IPS DF 6.9 (cell line): ENCODE measurements at regions not wholly inside any gene's neighbourhood (a gene's known extent, or its start where the extent isn't known, plus 50 kb on each side); places are given as distances from the start of the nearest gene placed in this dataset.

Experiments used
- DNase-seq: peaks from one replicate; pipeline ENCODE4 v3.0.0-alpha.2; 2013; ENCODE audit warnings: low read depth, low spot score
- H3K27ac ChIP-seq: one replicate; pipeline ENCODE4 v1.5.1; 2013; ENCODE audit warnings: low read length, control low read depth
- H3K27me3 ChIP-seq: 2 replicates; pipeline ENCODE4 v1.6.1; 2013; ENCODE audit warnings: mild to moderate bottlenecking, low read length; ENCODE audit not compliant: control insufficient read depth, insufficient read depth
- H3K36me3 ChIP-seq: 2 replicates; pipeline ENCODE4 v1.6.1; 2013; ENCODE audit warnings: low read length; ENCODE audit not compliant: control insufficient read depth, insufficient read depth
- H3K4me1 ChIP-seq: 2 replicates; pipeline ENCODE4 v1.6.1; 2013; ENCODE audit warnings: low read length; ENCODE audit not compliant: control insufficient read depth, insufficient read depth
- H3K4me3 ChIP-seq: 2 replicates; pipeline ENCODE4 v1.5.1; 2013; ENCODE audit warnings: mild to moderate bottlenecking, low read length
- H3K9me3 ChIP-seq: 2 replicates; pipeline ENCODE4 v1.6.1; 2013; ENCODE audit warnings: low read length, inconsistent platforms; ENCODE audit not compliant: control insufficient read depth, insufficient read depth
- WGBS: extraction: QIAGEN DNeasy Blood & Tissue Kit; methylation state at CpG from one replicate; pipeline ENCODE4 v1.1.7; 2013; ENCODE audit warnings: mixed read lengths, missing lambda C conversion rate; ENCODE audit not compliant: insufficient read length, insufficient coverage; 5-methylcytosine and 5-hydroxymethylcytosine counted together

GRCh38 chr7:131621652-131622051 is 65.2 kb upstream of the PODXL start:
- no peak for DNase-seq
- no CpG with 5 or more reads among the region's 2 CpGs for WGBS
- peaks cover 7% of the 10 kb centered on the region for H3K4me1 ChIP-seq
- no peak overlapping the region for H3K27ac ChIP-seq
- H3K4me3 ChIP-seq: no peak overlapping the region
- H3K9me3 ChIP-seq: no peaks in the 10 kb centered on the region
- H3K36me3 ChIP-seq: no peaks in the 10 kb centered on the region
- H3K27me3 ChIP-seq: no peaks in the 10 kb centered on the region

- H3K9me3 ChIP-seq: no peaks in the 10 kb centered on the region
- no peak overlapping the region for H3K27ac ChIP-seq
- no peak overlapping the region for H3K4me3 ChIP-seq
- no peaks in the 10 kb centered on the region for H3K36me3 ChIP-seq
- H3K4me1 ChIP-seq: peaks cover 5% of the 10 kb centered on the region
- no peak for DNase-seq
- 100% methylated on average over 2 of the region's 8 CpGs for WGBS
- H3K27me3 ChIP-seq: no peaks in the 10 kb centered on the region
Measured at GRCh38 chr7:131620673-131621609, 64.5 kb upstream of the PODXL start.

- peaks cover 5% of the 10 kb centered on the region for H3K4me1 ChIP-seq
- WGBS: no CpG with 5 or more reads among the region's 10 CpGs
- H3K4me3 ChIP-seq: no peak overlapping the region
- H3K9me3 ChIP-seq: no peaks in the 10 kb centered on the region
- no peaks in the 10 kb centered on the region for H3K27me3 ChIP-seq
- no peaks in the 10 kb centered on the region for H3K36me3 ChIP-seq
- no peak for DNase-seq
- no peak overlapping the region for H3K27ac ChIP-seq
Measured at GRCh38 chr7:131619336-131620305, 63.2 kb upstream of the PODXL start.

DNA sequence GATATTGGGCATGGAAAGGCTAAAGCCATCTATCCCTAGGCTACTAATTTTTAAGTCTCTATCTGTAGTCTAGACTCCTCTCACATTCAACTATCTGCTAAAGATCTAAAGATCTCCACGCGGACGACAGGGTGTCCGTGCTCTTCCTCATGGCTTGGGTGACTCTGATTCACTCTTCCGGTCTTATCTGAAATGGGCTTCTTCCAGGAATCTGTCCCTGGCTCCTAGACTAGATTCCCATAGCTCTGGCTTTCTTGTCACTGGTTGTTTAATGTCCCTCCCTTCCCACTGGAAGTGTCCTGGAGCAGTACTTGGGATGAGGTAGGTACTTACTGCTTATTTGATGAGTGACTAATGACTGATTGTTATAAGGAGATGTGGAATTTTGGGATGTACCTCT is 62.0 kb upstream of the PODXL start:
- no peaks in the 10 kb centered on the region for H3K9me3 ChIP-seq
- H3K27me3 ChIP-seq: no peaks in the 10 kb centered on the region
- no peak for DNase-seq
- H3K36me3 ChIP-seq: no peaks in the 10 kb centered on the region
- H3K27ac ChIP-seq: no peak overlapping the region
- H3K4me3 ChIP-seq: no peak overlapping the region
- peaks cover 5% of the 10 kb centered on the region for H3K4me1 ChIP-seq
- WGBS: no CpG with 5 or more reads among the region's 5 CpGs

DNA sequence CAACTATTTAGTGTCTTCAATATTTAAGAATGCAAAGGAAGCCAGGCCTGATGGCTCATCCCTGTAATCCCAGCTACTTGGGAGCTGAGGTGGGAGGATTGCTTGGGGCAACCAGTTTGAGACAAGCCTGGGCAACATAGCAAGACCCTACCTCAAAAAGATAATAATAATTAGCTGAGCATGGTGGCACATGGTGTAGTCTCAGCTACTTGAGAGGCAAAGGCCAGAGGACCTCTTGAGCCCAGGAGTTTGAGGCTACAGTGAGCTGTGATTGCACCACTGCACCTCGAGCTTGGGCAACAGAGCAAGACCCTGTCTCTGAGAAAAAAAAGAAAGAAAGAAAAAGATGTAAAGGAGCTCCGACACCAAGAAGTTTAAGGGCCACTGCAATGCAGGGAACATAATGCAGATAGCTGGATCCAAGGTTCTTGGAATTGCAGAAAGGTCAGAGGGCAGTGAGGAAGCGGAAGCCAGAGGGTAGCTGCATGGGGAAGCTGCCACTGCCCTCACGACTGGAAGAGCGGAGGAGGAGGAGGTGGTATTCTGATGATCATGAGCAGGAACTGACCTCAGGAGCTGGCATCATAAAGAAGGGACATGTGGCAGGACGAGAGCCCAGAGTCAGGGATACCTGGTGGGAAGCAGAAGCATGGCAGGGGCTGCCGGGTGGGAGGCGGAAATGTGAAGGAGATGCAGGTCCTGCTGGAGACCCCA is 60.2 kb upstream of the PODXL start:
- WGBS: no CpG with 5 or more reads among the region's 8 CpGs

GRCh38 chr7:131613909-131614308 is 57.5 kb upstream of the PODXL start:
- no CpG with 5 or more reads among the region's 7 CpGs for WGBS
- H3K36me3 ChIP-seq: no peaks in the 10 kb centered on the region
- no peak overlapping the region for H3K27ac ChIP-seq
- H3K4me1 ChIP-seq: no peaks in the 10 kb centered on the region
- DNase-seq: no peak
- no peaks in the 10 kb centered on the region for H3K9me3 ChIP-seq
- H3K4me3 ChIP-seq: no peak overlapping the region
- H3K27me3 ChIP-seq: no peaks in the 10 kb centered on the region

More for the DNA sequence above, 60.2 kb upstream of the PODXL start:
- Histone ChIP-seq H3K27ac (no peak overlapping the region), H3K9me3 (no peaks in the 10 kb centered on the region), H3K4me3 (no peak overlapping the region), H3K36me3 (no peaks in the 10 kb centered on the region), H3K4me1 (peaks cover 5% of the 10 kb centered on the region), H3K27me3 (no peaks in the 10 kb centered on the region)
- DNase-seq: no peak

DNA sequence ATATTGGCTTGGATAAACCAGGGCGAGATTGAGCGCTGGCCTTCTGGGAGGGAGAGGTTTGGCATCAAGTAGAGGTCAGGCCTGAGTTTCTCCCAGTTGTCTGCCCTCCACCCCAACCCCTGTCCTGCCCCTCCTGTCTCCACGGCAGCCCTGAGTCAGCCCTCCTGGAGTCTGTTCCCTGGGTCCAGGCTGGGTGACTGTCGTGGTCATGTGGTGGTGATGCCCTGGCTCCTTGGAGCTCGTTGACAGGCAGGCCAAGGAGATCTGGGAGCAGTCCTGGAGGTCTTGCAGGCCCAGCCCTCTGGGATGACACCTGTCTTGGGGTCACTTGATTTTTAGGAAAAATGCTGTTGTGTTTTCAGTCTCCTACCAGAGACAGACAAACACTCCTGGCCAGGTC is 53.6 kb upstream of the PODXL start:
- H3K27ac ChIP-seq: no peak overlapping the region
- WGBS: no CpG with 5 or more reads among the region's 5 CpGs
- H3K4me1 ChIP-seq: peaks cover 5% of the 10 kb centered on the region; the same call in 1 of the 2 replicates
- no peak overlapping the region for H3K4me3 ChIP-seq
- no peaks in the 10 kb centered on the region for H3K9me3 ChIP-seq
- H3K36me3 ChIP-seq: no peaks in the 10 kb centered on the region
- no peak for DNase-seq
- no peaks in the 10 kb centered on the region for H3K27me3 ChIP-seq

GRCh38 chr7:131608116-131608500 is 51.7 kb upstream of the PODXL start:
- DNase-seq: no peak
- Histone ChIP-seq H3K4me1 (peaks cover 7% of the 10 kb centered on the region), H3K27ac (no peak overlapping the region), H3K36me3 (no peaks in the 10 kb centered on the region), H3K4me3 (no peak overlapping the region), H3K9me3 (no peaks in the 10 kb centered on the region), H3K27me3 (no peaks in the 10 kb centered on the region)
- no CpG with 5 or more reads among the region's 5 CpGs for WGBS

GRCh38 chr7:131607291-131608115 is 51.1 kb upstream of the PODXL start:
- no CpG with 5 or more reads among the region's 21 CpGs for WGBS
- Histone ChIP-seq H3K36me3 (no peaks in the 10 kb centered on the region), H3K9me3 (no peaks in the 10 kb centered on the region), H3K27ac (no peak overlapping the region), H3K27me3 (no peaks in the 10 kb centered on the region), H3K4me1 (peaks cover 9% of the 10 kb centered on the region), H3K4me3 (no peak overlapping the region)
- DNase-seq: no peak
